Ectodermal cell (in vitro differentiated cells): ENCODE measurements at regions not wholly inside any gene's neighbourhood (a gene's known extent, or its start where the extent isn't known, plus 50 kb on each side); places are given as distances from the start of the nearest gene placed in this dataset.

ENCODE experiments used
- H3K27ac ChIP-seq: 2 replicates; pipeline ENCODE4 v1.7.0; 2013; ENCODE audit warnings: mild to moderate bottlenecking, low read depth, low read length; ENCODE audit not compliant: insufficient read depth, poor library complexity, severe bottlenecking
- H3K27me3 ChIP-seq: 2 replicates; pipeline ENCODE4 v1.7.0; 2013; ENCODE audit warnings: mild to moderate bottlenecking, low read length; ENCODE audit not compliant: insufficient read depth, control insufficient read depth, poor library complexity, severe bottlenecking
- H3K36me3 ChIP-seq: one replicate; pipeline ENCODE4 v1.7.0; 2013; ENCODE audit warnings: low read length; ENCODE audit not compliant: control insufficient read depth, insufficient read depth
- H3K4me1 ChIP-seq: one replicate; pipeline ENCODE4 v1.7.0; 2013; ENCODE audit warnings: low read length; ENCODE audit not compliant: control insufficient read depth, insufficient read depth
- H3K4me3 ChIP-seq: 2 replicates; pipeline ENCODE4 v1.7.0; 2013; ENCODE audit warnings: low read depth, low read length, control low read depth; ENCODE audit not compliant: insufficient read depth
- H3K9me3 ChIP-seq: 2 replicates; pipeline ENCODE4 v1.7.0; 2013; ENCODE audit warnings: mild to moderate bottlenecking, low read length, moderate library complexity; ENCODE audit not compliant: control insufficient read depth
- WGBS, 2 experiments: methylation state at CpG; one replicate each; pipeline ENCODE4 v1.1.7; 2013; ENCODE audit warnings: missing lambda C conversion rate in 2 of 2; 5-methylcytosine and 5-hydroxymethylcytosine counted together

DNA sequence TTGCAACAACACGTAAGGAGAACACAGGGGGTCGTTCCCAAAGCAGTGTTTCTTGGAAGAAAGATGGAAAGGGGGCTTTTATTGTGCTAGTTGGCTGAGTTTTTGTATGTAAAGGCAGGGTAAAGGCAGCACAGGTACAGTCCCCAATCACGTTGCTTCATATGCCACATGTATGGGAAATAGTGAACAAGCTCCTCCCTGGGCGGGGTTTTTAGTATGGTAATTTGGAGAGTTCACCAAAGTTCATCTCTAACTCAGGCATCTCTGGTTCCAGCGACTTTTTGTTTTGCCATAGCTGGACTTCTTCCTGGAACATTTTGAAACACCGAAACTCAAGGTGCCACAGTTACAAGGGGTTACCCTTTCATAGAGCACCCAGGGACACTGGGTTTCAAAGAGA is 133.9 kb downstream of the CAAP1 start:
- no peak overlapping the region for H3K27ac ChIP-seq
- H3K27me3 ChIP-seq: no peaks in the 10 kb centered on the region
- H3K36me3 ChIP-seq: no peaks in the 10 kb centered on the region
- H3K4me1 ChIP-seq: peaks cover 10% of the 10 kb centered on the region
- WGBS, 2 experiments: 77 to 88% methylated on average over 5 to 6 of the region's 6 CpGs
- H3K4me3 ChIP-seq: no peak overlapping the region
- H3K9me3 ChIP-seq: no peaks in the 10 kb centered on the region

DNA sequence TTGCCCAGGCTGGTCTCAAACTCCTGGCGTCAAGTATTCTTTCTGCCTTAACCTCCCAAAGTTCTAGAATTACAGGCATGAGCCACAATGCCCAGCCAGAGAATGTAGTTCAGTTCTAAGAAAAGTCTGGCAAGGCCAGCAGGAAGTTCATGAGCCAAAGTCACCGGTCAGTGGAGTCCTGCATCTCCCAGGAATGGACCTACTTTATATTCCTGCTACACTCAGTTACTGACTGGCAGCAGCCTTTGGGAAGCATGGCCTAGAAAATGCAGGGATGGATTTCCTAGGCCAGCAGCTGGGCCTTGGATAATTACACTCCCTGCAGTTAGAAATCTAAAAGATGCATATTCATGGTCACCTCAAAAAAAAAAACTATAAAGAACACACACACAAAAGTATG is 135.7 kb downstream of the CAAP1 start:
- Histone ChIP-seq H3K9me3 (no peaks in the 10 kb centered on the region), H3K4me1 (peaks cover 10% of the 10 kb centered on the region), H3K27ac (no peak overlapping the region), H3K36me3 (no peaks in the 10 kb centered on the region), H3K27me3 (no peaks in the 10 kb centered on the region), H3K4me3 (no peak overlapping the region)
- 90 to 95% methylated on average over 2 of the region's 2 CpGs for WGBS, 2 experiments

DNA sequence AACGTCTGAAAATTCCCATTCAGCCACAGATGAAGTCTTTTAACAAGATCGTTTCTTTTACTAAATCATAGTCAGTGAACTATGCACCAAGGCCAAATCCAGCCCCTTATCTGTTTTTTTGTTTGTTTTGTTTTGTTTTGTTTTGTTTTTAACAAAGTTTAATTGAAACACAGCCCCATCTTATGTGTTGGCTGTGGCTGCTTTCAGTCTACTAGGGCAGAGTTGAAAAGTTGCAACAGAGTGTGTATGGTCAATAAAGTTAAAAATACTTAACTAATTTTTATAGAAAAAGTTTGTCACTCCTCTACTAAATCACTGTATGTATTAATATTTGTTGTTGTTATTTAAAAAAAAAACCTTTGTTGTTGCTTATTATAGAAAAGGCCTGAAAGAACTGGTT is 137.1 kb downstream of the CAAP1 start:
- H3K4me3 ChIP-seq: no peak overlapping the region
- WGBS, 2 experiments: 86 to 87% methylated on average over 2 of the region's 2 CpGs
- no peak overlapping the region for H3K27ac ChIP-seq
- peaks cover 10% of the 10 kb centered on the region for H3K4me1 ChIP-seq
- no peaks in the 10 kb centered on the region for H3K27me3 ChIP-seq
- no peaks in the 10 kb centered on the region for H3K9me3 ChIP-seq
- no peaks in the 10 kb centered on the region for H3K36me3 ChIP-seq

DNA sequence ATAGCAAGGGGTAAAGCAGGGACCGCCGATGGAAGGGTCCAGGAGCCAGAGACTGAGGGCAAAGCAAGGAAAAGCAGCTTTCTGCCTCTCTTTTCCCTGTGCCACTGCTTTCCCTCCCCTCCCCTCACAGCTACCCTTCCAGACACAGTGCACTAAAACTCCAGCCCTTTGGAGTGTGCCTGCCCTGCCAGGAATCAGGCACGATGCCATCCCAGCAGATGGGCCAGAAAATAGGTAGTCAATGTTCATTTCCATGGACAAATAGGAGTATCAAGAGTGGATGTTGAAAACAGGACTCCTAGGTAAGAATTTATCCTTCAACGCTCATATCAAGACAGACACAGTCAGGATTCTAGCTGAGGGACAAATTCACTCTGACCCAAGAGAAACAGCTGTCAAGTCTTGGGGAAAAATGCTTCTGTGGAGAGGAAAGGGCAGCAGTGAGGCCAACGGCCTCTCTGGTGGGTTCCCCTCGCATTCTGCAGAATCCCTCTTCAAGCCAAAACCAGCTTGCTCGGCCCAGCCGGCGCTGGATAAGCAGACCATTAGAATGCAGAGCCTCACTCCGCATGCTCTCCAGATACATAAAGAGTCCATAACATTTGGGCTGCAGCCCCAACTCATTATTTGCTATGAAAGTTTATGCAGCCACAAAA is 138.0 kb downstream of the CAAP1 start:
- Histone ChIP-seq H3K9me3 (no peaks in the 10 kb centered on the region), H3K27me3 (no peaks in the 10 kb centered on the region), H3K36me3 (no peaks in the 10 kb centered on the region), H3K4me3 (no peak overlapping the region), H3K4me1 (peaks cover 10% of the 10 kb centered on the region), H3K27ac (peak overlapping the region; percentile 50)
- WGBS, 2 experiments: 88 to 92% methylated on average over 10 of the region's 10 CpGs

DNA sequence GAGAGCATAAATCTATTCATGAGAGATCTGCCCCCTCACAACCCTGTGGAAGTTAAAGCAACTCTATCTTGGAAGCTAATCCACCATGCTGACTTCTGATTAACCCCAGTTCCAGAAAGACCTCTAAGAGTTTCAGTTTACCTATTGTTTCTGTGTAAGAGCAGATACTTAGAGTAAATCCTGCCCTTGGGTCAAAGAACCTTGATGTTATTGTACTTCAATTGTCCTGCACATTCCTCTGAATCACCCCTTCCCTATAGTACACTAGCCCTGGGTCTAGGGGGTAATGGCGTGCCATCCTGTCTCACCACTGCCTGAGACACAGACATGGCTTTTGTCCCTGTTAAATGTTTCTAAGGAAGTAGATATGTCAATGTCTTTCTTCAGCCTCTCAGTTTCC is 138.6 kb downstream of the CAAP1 start:
- Histone ChIP-seq H3K27me3 (no peaks in the 10 kb centered on the region), H3K4me1 (peaks cover 10% of the 10 kb centered on the region), H3K4me3 (no peak overlapping the region), H3K27ac (peak overlapping the region; percentile 50), H3K9me3 (no peaks in the 10 kb centered on the region), H3K36me3 (no peaks in the 10 kb centered on the region)
- 77% methylated on average over 1 of the region's 1 CpG; no CpG with 5 or more reads in 1 of the 2 experiments for WGBS, 2 experiments

DNA sequence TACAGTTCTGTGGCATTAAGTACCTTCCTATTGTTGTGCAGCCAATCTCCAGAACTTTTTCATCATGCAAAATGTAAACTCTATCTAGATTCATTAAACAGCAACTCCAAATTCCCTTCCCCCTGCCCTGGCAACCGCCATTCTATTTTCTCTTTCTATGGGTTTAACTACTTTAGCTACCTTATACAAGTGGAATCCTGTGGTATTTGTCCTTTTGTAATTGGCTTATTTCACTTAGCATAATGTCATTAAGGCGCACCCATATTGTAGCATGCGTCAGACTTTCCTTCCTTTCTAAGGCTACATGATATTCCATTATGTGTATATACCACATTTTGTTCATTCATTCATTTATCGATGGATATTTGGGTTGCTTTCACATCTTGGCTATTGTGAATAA is 142.4 kb downstream of the CAAP1 start:
- no peaks in the 10 kb centered on the region for H3K36me3 ChIP-seq
- WGBS, 2 experiments: 73% methylated on average over 3 of the region's 4 CpGs; no CpG with 5 or more reads in 1 of the 2 experiments
- peaks cover 10% of the 10 kb centered on the region for H3K4me1 ChIP-seq
- no peak overlapping the region for H3K4me3 ChIP-seq
- H3K27me3 ChIP-seq: no peaks in the 10 kb centered on the region
- no peak overlapping the region for H3K27ac ChIP-seq
- no peaks in the 10 kb centered on the region for H3K9me3 ChIP-seq

DNA sequence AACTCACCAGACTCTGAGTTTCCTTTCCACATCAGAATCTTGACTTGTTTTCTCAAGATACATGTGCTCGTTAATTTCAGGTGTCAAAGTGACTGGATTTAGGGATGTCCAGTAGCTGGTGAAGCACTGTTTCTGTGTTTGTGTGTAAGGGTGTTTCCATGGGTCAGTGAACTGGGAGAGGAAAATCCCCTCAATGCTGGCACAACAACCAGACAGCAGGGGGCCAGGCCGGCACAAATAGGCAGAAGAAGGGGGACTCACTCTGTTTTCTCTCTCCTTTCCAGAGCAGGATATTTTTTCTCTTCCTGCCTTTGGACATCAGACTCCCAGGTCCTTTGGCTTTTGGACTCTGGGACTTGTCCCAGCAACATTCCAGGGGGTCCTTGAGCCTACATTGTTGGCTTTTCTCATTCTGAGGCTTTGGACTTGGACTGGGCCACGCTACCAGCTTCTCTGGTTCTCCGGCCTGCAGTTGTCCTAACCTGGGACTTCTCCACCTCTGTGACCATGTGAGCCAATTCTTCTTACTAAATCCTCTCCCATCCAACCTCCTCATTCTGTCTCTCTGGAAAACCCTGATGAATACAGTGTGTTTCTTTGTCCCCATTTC is 144.0 kb downstream of the CAAP1 start:
- WGBS, 2 experiments: 84 to 86% methylated on average over 4 of the region's 4 CpGs
- Histone ChIP-seq H3K4me3 (no peak overlapping the region), H3K4me1 (no peaks in the 10 kb centered on the region), H3K27ac (no peak overlapping the region), H3K27me3 (no peaks in the 10 kb centered on the region), H3K36me3 (no peaks in the 10 kb centered on the region), H3K9me3 (no peaks in the 10 kb centered on the region)

DNA sequence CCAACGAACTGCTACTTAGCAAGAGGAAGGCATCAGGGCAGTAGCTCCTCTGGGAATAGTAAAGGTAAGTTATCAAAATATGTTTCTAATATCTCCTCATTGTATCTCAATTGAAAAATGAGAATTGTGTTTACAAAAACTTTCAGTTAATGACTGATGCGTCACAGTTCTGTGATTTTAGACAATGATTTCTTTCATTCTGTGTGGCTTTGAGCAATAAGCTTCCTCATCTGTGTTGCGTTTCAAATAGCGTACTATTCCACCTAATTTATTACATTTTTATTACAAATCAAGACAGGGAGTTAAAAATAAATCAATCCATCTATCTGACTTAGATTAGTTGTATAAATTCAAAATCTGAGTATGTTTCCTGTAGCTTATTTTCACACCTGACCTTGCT is 145.0 kb downstream of the CAAP1 start:
- H3K4me1 ChIP-seq: no peaks in the 10 kb centered on the region
- no peaks in the 10 kb centered on the region for H3K27me3 ChIP-seq
- H3K4me3 ChIP-seq: no peak overlapping the region
- H3K9me3 ChIP-seq: no peaks in the 10 kb centered on the region
- no peaks in the 10 kb centered on the region for H3K36me3 ChIP-seq
- H3K27ac ChIP-seq: no peak overlapping the region
- 93 to 95% methylated on average over 2 to 4 of the region's 4 CpGs for WGBS, 2 experiments

DNA sequence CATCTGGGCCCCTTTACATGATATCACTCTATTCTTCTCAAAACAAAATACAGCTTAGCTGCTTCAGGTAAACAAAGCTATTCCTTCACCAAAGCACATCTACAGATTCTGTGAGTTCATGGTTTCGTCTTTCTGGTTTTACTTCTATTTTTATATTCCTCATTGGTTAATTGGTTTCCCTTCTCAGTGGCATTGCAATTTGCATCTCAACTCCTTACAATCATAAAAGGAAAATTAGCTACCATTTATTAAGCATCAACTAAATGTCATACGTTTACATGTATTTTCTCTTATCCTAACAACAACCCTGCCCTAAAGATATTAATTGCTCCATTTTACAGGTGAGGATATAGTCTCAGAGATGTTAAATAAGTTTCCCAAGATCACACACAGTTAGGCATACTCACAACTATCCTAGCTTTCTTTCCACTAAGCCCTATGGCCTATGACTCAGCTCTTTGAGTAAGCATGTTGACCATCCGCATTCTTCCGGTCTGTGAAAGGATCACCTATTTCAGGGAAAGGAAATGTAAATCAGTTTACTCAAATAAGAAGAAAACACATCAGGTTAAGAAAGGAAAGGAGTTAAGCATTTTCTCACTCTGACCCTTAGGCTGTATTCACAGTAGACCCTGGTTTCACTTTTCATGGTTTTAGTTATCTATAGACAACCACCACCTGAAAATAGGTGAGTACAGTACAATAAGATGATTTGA is 146.1 kb downstream of the CAAP1 start:
- H3K4me3 ChIP-seq: no peak overlapping the region
- no peaks in the 10 kb centered on the region for H3K9me3 ChIP-seq
- no peak overlapping the region for H3K27ac ChIP-seq
- H3K27me3 ChIP-seq: no peaks in the 10 kb centered on the region
- no peaks in the 10 kb centered on the region for H3K36me3 ChIP-seq
- 86 to 91% methylated on average over 4 of the region's 4 CpGs for WGBS, 2 experiments
- H3K4me1 ChIP-seq: no peaks in the 10 kb centered on the region

DNA sequence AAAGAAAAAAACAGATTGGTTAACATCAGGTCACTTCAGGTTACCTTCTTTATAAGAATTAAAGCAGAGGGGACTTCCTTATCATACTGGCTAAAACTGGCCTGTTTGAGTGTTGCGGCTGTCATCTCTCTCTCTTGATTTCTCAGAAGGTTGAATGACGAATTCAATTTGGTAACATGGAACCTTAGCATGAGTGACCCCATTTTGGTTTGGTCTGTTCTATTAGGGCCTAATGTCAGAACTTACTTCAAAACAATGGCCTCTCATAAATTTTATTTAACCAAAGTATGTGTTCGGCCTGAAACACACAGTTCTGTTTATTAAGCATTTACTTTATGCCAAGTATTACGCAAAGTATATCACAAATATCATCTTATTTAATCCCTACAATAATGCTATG is 147.5 kb downstream of the CAAP1 start:
- H3K9me3 ChIP-seq: no peaks in the 10 kb centered on the region
- H3K36me3 ChIP-seq: no peaks in the 10 kb centered on the region
- 95 to 100% methylated on average over 3 to 4 of the region's 4 CpGs for WGBS, 2 experiments
- H3K4me1 ChIP-seq: no peaks in the 10 kb centered on the region
- H3K27ac ChIP-seq: no peak overlapping the region
- H3K4me3 ChIP-seq: no peak overlapping the region
- H3K27me3 ChIP-seq: no peaks in the 10 kb centered on the region
